ENCODE measurements at regions not wholly inside any gene's neighbourhood (a gene's known extent, or its start where the extent isn't known, plus 50 kb on each side); places are given as distances from the start of the nearest gene placed in this dataset.
A peak's percentile ranks its signal among the peaks of the same experiment; 100 is the strongest.

DNA sequence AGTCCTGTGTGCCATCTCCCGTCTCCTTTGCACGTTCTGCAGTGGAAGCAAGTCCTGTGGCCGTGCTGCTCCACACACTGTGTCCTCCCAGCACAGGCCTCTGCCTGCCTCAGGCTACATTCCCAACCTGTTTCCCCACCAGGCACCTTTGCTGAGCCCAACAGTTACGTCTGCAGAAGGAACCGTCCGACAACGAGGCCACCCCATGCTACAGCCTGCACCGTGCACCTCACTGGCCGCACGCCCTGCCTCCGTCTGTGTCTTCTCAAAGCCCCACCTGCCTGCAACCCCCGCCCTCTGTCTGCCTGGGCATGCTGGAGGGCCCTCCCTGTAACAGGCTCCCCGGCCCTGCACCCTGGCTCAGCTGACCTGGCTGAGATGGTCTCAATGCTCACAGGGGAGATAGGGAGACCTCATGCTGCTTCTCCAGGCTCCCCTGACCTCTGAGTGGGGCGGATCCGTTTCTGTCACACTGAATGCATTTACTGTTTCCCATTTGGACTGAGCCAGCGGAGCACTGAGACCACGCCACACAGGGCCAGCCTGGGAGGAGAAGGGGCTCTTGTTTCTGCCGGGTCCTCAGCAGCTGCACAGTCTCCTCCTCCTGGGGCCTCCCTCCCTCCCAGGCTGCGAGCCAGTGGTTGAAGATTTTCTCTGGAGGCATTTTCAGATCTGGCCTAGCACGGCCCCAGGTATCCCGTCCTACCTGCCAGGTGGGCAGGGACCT is 109.1 kb upstream of the OTOS start:
- Histone ChIP-seq H3K27ac (ENCODE audit: low read length) (no peak overlapping the region), H3K9ac (ENCODE audit: low read length) (no peak overlapping the region), H2AFZ (ENCODE audit: low read length) (no peak overlapping the region), H3F3A (ENCODE audit: low read length, unreplicated experiment) (no peaks in the 10 kb centered on the region), H4K20me1 (ENCODE audit: low read length) (no peaks in the 10 kb centered on the region), H3K79me2 (ENCODE audit: low read length) (no peaks in the 10 kb centered on the region), H3K4me1 (ENCODE audit: insufficient read depth, low read length) (peaks cover 16% of the 10 kb centered on the region), H3K9me2 (replicated peaks; ENCODE audit: low read length) (no peaks in the 10 kb centered on the region), H3K4me3 (ENCODE audit: low read length) (no peak overlapping the region), H3K36me3 (ENCODE audit: low read depth, low read length) (no peaks in the 10 kb centered on the region), H3K9me3 (ENCODE audit: low read length) (no peaks in the 10 kb centered on the region), H3K27me3 (ENCODE audit: low read length) (peaks cover 2% of the 10 kb centered on the region; the same call in 1 of the 2 replicates), H3K4me2 (ENCODE audit: low read length) (no peak overlapping the region)
- BruUV-seq (replicated peaks) = no TSS peak
- ChIA-PET CTCF (no interaction called here), POLR2A (ENCODE audit: unreplicated experiment) (no interaction called here)
- DNase-seq (no peak), ATAC-seq (no peak)
- TF ChIP-seq EZH2phosphoT487 (IDR thresholded peaks at IDR 0.05; ENCODE audit: borderline replicate concordance, low read length) = no peak
- TF ChIP-seq, protein P1, sequence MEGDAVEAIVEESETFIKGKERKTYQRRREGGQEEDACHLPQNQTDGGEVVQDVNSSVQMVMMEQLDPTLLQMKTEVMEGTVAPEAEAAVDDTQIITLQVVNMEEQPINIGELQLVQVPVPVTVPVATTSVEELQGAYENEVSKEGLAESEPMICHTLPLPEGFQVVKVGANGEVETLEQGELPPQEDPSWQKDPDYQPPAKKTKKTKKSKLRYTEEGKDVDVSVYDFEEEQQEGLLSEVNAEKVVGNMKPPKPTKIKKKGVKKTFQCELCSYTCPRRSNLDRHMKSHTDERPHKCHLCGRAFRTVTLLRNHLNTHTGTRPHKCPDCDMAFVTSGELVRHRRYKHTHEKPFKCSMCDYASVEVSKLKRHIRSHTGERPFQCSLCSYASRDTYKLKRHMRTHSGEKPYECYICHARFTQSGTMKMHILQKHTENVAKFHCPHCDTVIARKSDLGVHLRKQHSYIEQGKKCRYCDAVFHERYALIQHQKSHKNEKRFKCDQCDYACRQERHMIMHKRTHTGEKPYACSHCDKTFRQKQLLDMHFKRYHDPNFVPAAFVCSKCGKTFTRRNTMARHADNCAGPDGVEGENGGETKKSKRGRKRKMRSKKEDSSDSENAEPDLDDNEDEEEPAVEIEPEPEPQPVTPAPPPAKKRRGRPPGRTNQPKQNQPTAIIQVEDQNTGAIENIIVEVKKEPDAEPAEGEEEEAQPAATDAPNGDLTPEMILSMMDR (conservative IDR thresholded peaks at IDR 0.05; ENCODE audit: low read depth, low read length) = no peak
- no peak for TF ChIP-seq EZH2 (IDR thresholded peaks at IDR 0.05; ENCODE audit: low read length, unreplicated experiment)
- intact Hi-C loops (cut with micrococcal nuclease) = no loop called here

DNA sequence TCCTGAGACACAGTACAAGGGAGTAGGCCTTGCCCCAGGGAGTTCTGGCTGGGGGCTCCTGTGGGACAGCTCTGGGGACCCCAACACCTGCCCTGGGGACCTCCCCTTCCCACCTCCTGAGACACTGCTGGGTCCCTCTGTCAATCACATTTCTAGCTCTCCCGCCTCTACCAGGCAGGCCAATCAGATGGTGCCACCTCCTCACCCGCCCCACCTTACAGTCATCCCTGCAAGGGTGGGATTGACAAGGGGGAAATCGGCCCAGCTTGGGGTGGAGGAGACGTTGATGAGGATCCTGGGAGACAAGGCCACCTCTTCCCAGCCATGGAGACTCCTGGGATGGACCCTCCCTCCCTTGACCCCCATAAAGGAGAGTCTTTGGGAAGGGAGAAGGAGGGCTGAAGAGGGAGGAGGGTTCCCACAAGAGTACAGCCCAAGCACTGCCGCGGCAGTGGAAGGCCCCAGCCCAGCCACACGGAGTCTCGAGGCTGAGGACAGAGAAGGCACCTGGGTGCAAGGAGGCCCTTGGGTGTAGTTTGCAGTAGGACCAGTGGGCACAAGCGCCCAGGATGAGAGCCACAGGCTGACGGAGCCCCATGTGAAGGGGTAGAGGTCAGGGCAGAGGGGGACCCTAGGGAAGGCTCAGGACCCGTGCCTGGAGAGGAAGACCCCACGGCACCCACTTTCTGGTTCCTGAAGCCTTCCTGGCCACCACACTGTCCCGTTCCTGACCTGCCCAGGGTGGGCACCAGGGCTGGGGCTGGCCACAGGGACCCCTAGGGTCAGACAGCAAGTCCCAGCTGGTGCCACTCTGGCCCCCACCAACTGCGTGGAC is 109.9 kb upstream of the OTOS start:
- intact Hi-C loops (cut with micrococcal nuclease) = no loop called here
- TF ChIP-seq EZH2 (IDR thresholded peaks at IDR 0.05; ENCODE audit: low read length, unreplicated experiment) (no peak), EZH2phosphoT487 (IDR thresholded peaks at IDR 0.05; ENCODE audit: borderline replicate concordance, low read length) (no peak)
- TF ChIP-seq, protein P1 (conservative IDR thresholded peaks at IDR 0.05; ENCODE audit: low read depth, low read length) = no peak
- H4K20me1 ChIP-seq (ENCODE audit: low read length) = no peaks in the 10 kb centered on the region
- peak overlapping the region; percentile 83 for H3K4me2 ChIP-seq (ENCODE audit: low read length)
- H3K9me3 ChIP-seq (ENCODE audit: low read length) = no peaks in the 10 kb centered on the region
- no peaks in the 10 kb centered on the region for H3K79me2 ChIP-seq (ENCODE audit: low read length)
- H2AFZ ChIP-seq (ENCODE audit: low read length) = no peak overlapping the region
- POLR2A ChIA-PET (ENCODE audit: unreplicated experiment) = no interaction called here
- no peaks in the 10 kb centered on the region for H3K27me3 ChIP-seq (ENCODE audit: low read length)
- no peak overlapping the region for H3K9ac ChIP-seq (ENCODE audit: low read length)
- no peaks in the 10 kb centered on the region for H3K36me3 ChIP-seq (ENCODE audit: low read depth, low read length)
- H3K4me1 ChIP-seq (ENCODE audit: insufficient read depth, low read length) = peaks cover 16% of the 10 kb centered on the region
- no peaks in the 10 kb centered on the region for H3F3A ChIP-seq (ENCODE audit: low read length, unreplicated experiment)
- CTCF ChIA-PET = no interaction called here
- no peak overlapping the region for H3K4me3 ChIP-seq (ENCODE audit: low read length)
- no peak for ATAC-seq
- H3K27ac ChIP-seq (ENCODE audit: low read length) = no peak overlapping the region
- DNase-seq = no peak
- no peaks in the 10 kb centered on the region for H3K9me2 ChIP-seq (replicated peaks; ENCODE audit: low read length)
- no TSS peak for BruUV-seq (replicated peaks)
